ENCODE measurements at regions not wholly inside any gene's neighbourhood (a gene's known extent, or its start where the extent isn't known, plus 50 kb on each side); places are given as distances from the start of the nearest gene placed in this dataset.
A peak's percentile ranks its signal among the peaks of the same experiment; 100 is the strongest.

GRCh38 chr20:12153628-12154027, 235.9 kb downstream of the BTBD3 start:
- no peak for TF ChIP-seq Cebpa-rat (IDR thresholded peaks at IDR 0.05)
- Histone ChIP-seq H3K4me1 (peaks cover 0 to 6% (median 0%) of the 10 kb centered on the region in 10 experiments; a peak in 3 of 20 replicates), H3K9ac (no peak overlapping the region), H3K4me2 (no peak overlapping the region), H3K27ac (no peak overlapping the region), H3K4me3 (no peak overlapping the region), H3K9me3 (replicated peaks in 1 of 11) (0 out of 22 replicates have a peak, but pooled peaks cover 0 to 4% (median 0%) of the 10 kb centered on the region in 11 experiments), H4K20me1 (no peaks in the 10 kb centered on the region), H3K27me3 (no peaks in the 10 kb centered on the region), H3K36me3 (no peaks in the 10 kb centered on the region)

GRCh38 chr20:12156252-12156651, 238.6 kb downstream of the BTBD3 start:
- no peaks in the 10 kb centered on the region for H3K27me3 ChIP-seq
- no peak overlapping the region for H3K4me2 ChIP-seq
- no peaks in the 10 kb centered on the region for H4K20me1 ChIP-seq
- no peaks in the 10 kb centered on the region for H3K9me3 ChIP-seq (replicated peaks in 1 of 11)
- H3K4me3 ChIP-seq: no peak overlapping the region
- H3K9ac ChIP-seq: no peak overlapping the region
- no peaks in the 10 kb centered on the region for H3K36me3 ChIP-seq
- H3K4me1 ChIP-seq: peaks cover 0 to 6% (median 0%) of the 10 kb centered on the region in 10 experiments; a peak in 3 of 20 replicates
- no peak overlapping the region for H3K27ac ChIP-seq
- no peak for TF ChIP-seq Cebpa-rat (IDR thresholded peaks at IDR 0.05)

GRCh38 chr20:12159261-12159660, 241.6 kb downstream of the BTBD3 start:
- no peak overlapping the region for H3K27ac ChIP-seq
- no peaks in the 10 kb centered on the region for H3K9me3 ChIP-seq (replicated peaks in 1 of 11)
- H4K20me1 ChIP-seq: no peaks in the 10 kb centered on the region
- H3K27me3 ChIP-seq: no peaks in the 10 kb centered on the region
- H3K36me3 ChIP-seq: no peaks in the 10 kb centered on the region
- no peak overlapping the region for H3K4me3 ChIP-seq
- H3K9ac ChIP-seq: no peak overlapping the region
- no peak for TF ChIP-seq Cebpa-rat (IDR thresholded peaks at IDR 0.05)
- H3K4me1 ChIP-seq: no peaks in the 10 kb centered on the region
- H3K4me2 ChIP-seq: no peak overlapping the region

- no peaks in the 10 kb centered on the region; a peak in 1 of 22 replicates for H3K9me3 ChIP-seq (replicated peaks in 1 of 11)
- H3K36me3 ChIP-seq: no peaks in the 10 kb centered on the region
- H3K4me1 ChIP-seq: peaks cover 0 to 15% (median 2%) of the 10 kb centered on the region in 10 experiments; a peak in 7 of 20 replicates
- H3K27me3 ChIP-seq: no peaks in the 10 kb centered on the region
- H3K9ac ChIP-seq: no peak overlapping the region
- H3K27ac ChIP-seq: no peak overlapping the region
- TF ChIP-seq Cebpa-rat (IDR thresholded peaks at IDR 0.05): no peak
- no peaks in the 10 kb centered on the region for H4K20me1 ChIP-seq
- no peak overlapping the region for H3K4me2 ChIP-seq
- H3K4me3 ChIP-seq: no peak overlapping the region
Measured at GRCh38 chr20:12161734-12162133, 244.0 kb downstream of the BTBD3 start.

GRCh38 chr20:12166053-12166717, 248.5 kb downstream of the BTBD3 start:
- H3K36me3 ChIP-seq: no peaks in the 10 kb centered on the region
- H3K27me3 ChIP-seq: no peaks in the 10 kb centered on the region
- peaks cover 0 to 15% (median 3%) of the 10 kb centered on the region in 10 experiments; a peak in 14 of 20 replicates for H3K4me1 ChIP-seq
- no peak overlapping the region for H3K9ac ChIP-seq
- H3K9me3 ChIP-seq (replicated peaks in 1 of 11): peaks cover 20 to 30% (median 28%) of the 10 kb centered on the region in 11 experiments; a peak in 21 of 22 replicates
- peak overlapping the region in 2 of 11 experiments; percentile 14 to 38; a peak in 2 of 22 replicates for H3K27ac ChIP-seq
- H4K20me1 ChIP-seq: no peaks in the 10 kb centered on the region
- no peak overlapping the region for H3K4me3 ChIP-seq
- TF ChIP-seq Cebpa-rat (IDR thresholded peaks at IDR 0.05): no peak
- peak overlapping the region in 4 of 11 experiments; percentile 19 to 59 (median 45); a peak in 7 of 22 replicates for H3K4me2 ChIP-seq

- Histone ChIP-seq H4K20me1 (no peaks in the 10 kb centered on the region), H3K4me1 (peaks cover 25 to 45% (median 29%) of the 10 kb centered on the region in 10 experiments), H3K27me3 (no peaks in the 10 kb centered on the region), H3K4me3 (no peak overlapping the region), H3K4me2 (no peak overlapping the region), H3K9me3 (replicated peaks in 1 of 11) (peaks cover 20 to 30% (median 28%) of the 10 kb centered on the region in 11 experiments; a peak in 21 of 22 replicates), H3K27ac (peak overlapping the region in 1 of 11 experiments; percentile 78; a peak in 2 of 22 replicates), H3K36me3 (no peaks in the 10 kb centered on the region), H3K9ac (no peak overlapping the region)
- TF ChIP-seq Cebpa-rat (IDR thresholded peaks at IDR 0.05): no peak
Measured at GRCh38 chr20:12170406-12170805, 252.7 kb downstream of the BTBD3 start.

GRCh38 chr20:12171923-12172524, 254.3 kb downstream of the BTBD3 start:
- H3K4me1 ChIP-seq: peaks cover 25 to 35% (median 26%) of the 10 kb centered on the region in 10 experiments
- peak overlapping the region; percentile 46 to 80 (median 72) for H3K4me2 ChIP-seq
- H3K4me3 ChIP-seq: no peak overlapping the region
- H3K9me3 ChIP-seq (replicated peaks in 1 of 11): peaks cover 20 to 34% (median 29%) of the 10 kb centered on the region in 11 experiments; a peak in 21 of 22 replicates
- H4K20me1 ChIP-seq: no peaks in the 10 kb centered on the region
- peak in 6 of 11 experiments; percentile 20 to 65 (median 56); a peak in 6 of 22 replicates for TF ChIP-seq Cebpa-rat (IDR thresholded peaks at IDR 0.05)
- H3K27ac ChIP-seq: peak overlapping the region in 9 of 11 experiments; percentile 59 to 80 (median 73); a peak in 18 of 22 replicates
- no peaks in the 10 kb centered on the region for H3K27me3 ChIP-seq
- H3K9ac ChIP-seq: peak overlapping the region in 9 of 11 experiments; percentile 2 to 59 (median 33); a peak in 11 of 22 replicates
- no peaks in the 10 kb centered on the region for H3K36me3 ChIP-seq

GRCh38 chr20:12173347-12174012, 255.8 kb downstream of the BTBD3 start:
- H3K4me3 ChIP-seq: no peak overlapping the region
- peak overlapping the region in 9 of 11 experiments; percentile 59 to 80 (median 73); a peak in 14 of 22 replicates for H3K27ac ChIP-seq
- H3K9me3 ChIP-seq (replicated peaks in 1 of 11): peaks cover 6 to 20% (median 16%) of the 10 kb centered on the region in 11 experiments; a peak in 21 of 22 replicates
- H3K4me1 ChIP-seq: peaks cover 30 to 44% (median 33%) of the 10 kb centered on the region in 10 experiments
- no peaks in the 10 kb centered on the region for H3K27me3 ChIP-seq
- peak overlapping the region in 1 of 11 experiments; percentile 46; a peak in 1 of 22 replicates for H3K9ac ChIP-seq
- H3K4me2 ChIP-seq: peak overlapping the region; percentile 46 to 80 (median 72); a peak in 19 of 22 replicates
- H3K36me3 ChIP-seq: no peaks in the 10 kb centered on the region
- no peaks in the 10 kb centered on the region for H4K20me1 ChIP-seq
- TF ChIP-seq Cebpa-rat (IDR thresholded peaks at IDR 0.05): no peak

- Histone ChIP-seq H3K27me3 (no peaks in the 10 kb centered on the region), H3K9me3 (replicated peaks in 1 of 11) (peaks cover 0 to 7% (median 4%) of the 10 kb centered on the region in 11 experiments; a peak in 4 of 22 replicates), H3K4me2 (no peak overlapping the region), H3K36me3 (no peaks in the 10 kb centered on the region), H4K20me1 (no peaks in the 10 kb centered on the region), H3K9ac (no peak overlapping the region), H3K4me1 (peaks cover 30 to 44% (median 33%) of the 10 kb centered on the region in 10 experiments), H3K27ac (no peak overlapping the region), H3K4me3 (no peak overlapping the region)
- no peak for TF ChIP-seq Cebpa-rat (IDR thresholded peaks at IDR 0.05)
Measured at GRCh38 chr20:12175538-12175937, 257.8 kb downstream of the BTBD3 start.

Data from BLaER1 treated with 17β-estradiol and CSF1 and Interleukin-3, amounts not matched to agents 10 nM and 100 nM (cell line).